ENCODE measurements at regions not wholly inside any gene's neighbourhood (a gene's known extent, or its start where the extent isn't known, plus 50 kb on each side); places are given as distances from the start of the nearest gene placed in this dataset.
"Not testable (repeated sequence)": the region's sequence is repeated elsewhere in the genome, so short reads cannot be mapped to it uniquely, and the experiment has no call there.

GRCh38 chr15:59896663-59897074, 107.4 kb upstream of the FOXB1 start:
- DNase-seq (ENCODE audit: low spot score): no peak

DNA sequence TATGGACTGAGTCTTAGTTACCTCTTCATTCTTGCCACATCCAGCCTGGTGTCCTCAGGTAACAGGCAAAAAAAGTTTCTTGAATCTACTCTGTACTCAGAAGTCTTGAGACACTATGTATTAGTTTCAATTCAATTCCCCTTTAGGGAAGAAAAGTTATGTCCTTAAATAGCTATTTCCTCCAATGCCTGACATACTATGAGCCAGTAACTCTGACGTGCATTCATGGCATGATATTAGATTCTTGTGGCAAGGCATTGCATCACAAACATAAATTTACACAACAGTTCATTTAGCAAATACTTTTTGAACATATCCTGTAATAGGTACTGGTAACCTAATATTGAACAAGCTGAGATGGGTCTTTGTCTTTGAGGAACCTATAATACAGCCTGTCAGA, 109.3 kb upstream of the FOXB1 start:
- DNase-seq (ENCODE audit: low spot score): no peak

DNA sequence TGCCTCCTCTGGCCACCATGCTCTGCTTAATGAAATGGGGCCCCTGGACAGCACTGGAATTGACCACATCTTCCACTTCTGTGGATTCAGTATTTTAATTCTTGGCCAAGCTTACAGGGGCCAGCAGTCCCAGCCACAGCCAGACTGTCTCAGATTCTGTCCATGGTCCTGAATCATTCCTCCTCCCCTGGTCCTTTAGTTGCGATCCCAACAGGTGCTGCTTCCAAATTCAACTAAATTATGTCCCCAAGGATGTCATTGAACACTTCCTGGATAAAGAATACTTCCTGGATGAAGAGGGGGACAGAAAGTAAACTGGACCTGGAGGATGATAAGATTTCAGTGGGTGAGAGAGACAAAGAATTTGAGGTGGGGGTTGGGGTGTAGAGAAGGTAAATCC, 111.1 kb upstream of the FOXB1 start:
- DNase-seq (ENCODE audit: low spot score): no peak

DNA sequence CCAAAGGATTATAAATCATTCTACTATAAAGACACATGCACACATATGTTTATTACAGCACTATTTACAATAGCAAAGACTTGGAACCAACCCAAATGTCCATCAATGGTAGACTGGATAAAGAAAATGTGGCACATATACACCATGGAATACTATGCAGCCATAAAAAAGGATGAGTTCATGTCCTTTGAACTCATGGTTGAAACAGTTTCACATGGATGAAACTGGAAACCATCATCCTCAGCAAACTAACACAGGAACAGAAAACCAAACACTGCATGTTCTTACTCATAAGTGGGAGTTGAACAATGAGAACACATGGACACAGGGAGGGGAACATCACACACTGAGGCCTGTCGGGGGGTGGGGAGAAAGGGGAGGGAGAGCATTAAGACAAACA, 116.2 kb upstream of the FOXB1 start:
- not testable (repeated sequence) for DNase-seq (ENCODE audit: low spot score)

GRCh38 chr15:59887211-59887610, 116.9 kb upstream of the FOXB1 start:
- no peak for DNase-seq (ENCODE audit: low spot score)

DNA sequence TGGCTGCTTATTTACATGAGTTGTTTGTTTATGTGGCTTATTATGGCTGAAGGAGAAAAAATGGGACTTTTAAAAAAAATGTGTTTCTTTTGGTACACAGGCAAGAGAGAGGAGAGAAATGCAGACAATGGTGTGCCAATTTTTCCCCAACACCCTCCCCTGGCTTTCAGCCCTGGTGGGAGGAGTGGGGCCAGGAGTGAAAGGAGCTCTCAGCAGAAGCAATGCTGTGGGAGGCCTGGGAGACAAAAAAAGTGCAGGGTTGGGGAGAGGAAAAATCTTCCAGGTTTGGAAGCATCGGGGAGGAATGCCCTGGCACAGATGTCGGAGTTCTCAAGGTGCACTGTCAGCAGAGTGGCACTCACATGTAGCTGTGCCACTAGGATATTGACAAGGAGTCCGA, 117.7 kb upstream of the FOXB1 start:
- no peak for DNase-seq (ENCODE audit: low spot score)

DNA sequence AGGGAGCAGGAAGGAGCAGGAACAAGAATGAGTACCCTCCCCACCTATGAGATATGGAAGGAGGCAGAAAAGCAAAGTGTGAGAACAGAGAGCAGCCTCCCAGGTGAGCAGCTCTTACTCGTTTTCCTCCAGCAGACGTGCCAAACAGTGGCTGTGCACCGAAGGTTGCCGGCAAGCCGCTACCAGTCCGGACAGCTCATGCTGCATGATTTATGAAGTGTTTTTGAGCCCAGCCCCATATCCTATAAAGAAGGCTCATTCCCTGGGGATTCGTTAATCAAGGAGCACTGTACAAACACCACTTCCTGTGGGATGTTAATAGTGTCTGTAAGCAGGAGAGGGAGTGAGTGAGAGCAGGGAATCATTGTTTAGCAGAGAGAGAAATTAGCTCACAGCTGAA, 118.3 kb upstream of the FOXB1 start:
- no peak for DNase-seq (ENCODE audit: low spot score)

- no peak for DNase-seq (ENCODE audit: low spot score)
These were observed 124.4 kb upstream of the FOXB1 start for GRCh38 chr15:59879506-59880265.

DNA sequence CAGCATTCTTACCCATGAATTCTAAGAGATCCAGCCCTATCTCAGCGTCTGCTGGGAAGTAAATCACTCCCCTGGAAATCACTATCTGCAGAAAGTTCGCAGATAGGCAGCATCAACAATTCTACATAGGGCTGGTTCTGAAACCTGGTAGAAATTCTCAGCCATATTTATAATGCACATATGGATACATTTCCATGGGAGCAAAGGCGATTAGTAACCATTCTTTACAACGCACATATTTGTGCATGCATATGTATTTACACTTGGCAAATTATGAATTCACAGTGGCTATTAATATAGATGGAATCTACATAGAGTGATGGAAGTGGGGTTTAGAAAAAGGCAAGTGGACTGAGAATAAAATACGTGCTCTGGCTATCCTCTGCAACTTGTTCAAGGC, 128.0 kb upstream of the FOXB1 start:
- DNase-seq (ENCODE audit: low spot score): no peak

DNA sequence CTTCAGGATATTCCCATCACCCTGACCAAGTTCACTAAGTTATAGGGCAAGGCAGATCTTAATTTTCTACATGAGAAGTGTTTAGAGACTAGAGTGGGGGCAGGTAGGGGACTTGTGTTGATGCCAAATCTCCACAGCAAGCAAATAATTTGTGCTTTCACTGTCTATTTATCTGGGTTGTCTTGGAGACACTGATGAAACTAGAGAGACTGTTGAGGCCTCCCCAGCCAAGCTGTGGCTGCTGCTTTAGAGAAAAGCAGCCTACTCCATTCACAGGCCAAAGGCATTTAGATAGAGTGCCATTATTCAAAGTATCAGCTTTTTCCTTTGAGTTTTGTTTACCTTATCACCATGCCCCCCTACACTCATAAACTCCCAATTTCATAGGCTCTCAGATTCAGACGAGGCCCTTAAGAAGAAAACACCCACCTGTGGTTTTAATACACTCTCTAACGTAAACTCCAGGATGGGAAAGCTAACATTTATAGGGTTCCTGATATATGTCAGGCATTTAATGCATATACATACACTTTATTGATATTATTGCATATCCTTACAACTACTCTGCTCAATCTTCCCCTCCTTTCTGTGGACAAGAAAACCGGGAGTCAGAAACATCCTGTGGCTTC, 130.4 kb upstream of the FOXB1 start:
- no peak for DNase-seq (ENCODE audit: low spot score)

DNA sequence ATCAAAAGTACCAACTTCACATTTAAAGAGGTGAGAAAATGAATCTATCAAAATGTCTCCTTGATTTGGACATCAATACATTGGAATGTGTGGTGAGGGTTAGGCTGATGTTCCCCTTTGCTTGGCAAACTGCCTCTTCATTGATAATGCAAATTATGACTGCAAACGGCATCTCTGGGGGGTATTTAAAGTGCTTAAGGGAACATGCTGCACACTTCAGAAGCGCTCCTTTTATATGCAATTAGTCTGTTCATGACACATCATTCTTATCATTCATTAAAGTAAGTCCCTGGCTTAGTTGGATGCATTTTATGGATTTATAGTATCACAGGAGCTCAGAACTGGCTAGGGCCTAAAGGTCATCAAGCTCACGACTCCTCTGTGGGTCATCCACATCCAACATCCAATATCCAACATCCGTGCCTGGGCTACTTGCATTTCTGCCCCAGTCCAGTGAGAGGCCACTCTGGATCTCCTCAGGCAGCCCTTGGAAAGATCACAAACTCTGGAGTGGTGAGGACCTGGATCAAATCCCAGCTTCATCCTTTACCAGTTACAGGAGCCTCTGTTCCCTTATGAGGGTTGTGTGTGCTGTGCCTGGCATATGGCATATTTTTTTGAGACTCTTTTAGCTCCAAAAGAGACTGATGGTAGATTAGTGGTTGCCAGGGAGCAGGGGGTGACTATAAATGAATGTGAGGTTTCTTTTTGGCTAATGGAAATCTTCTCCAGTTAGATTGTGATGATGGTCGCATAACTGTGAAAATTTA, 136.8 kb upstream of the FOXB1 start:
- no peak for DNase-seq (ENCODE audit: low spot score)

- DNase-seq (ENCODE audit: low spot score): no peak
These were observed 137.5 kb upstream of the FOXB1 start for GRCh38 chr15:59866642-59867041.

- no peak for DNase-seq (ENCODE audit: low spot score)
These were observed 141.6 kb upstream of the FOXB1 start for GRCh38 chr15:59862191-59863155.

GRCh38 chr15:59847968-59848367, 156.1 kb upstream of the FOXB1 start:
- DNase-seq (ENCODE audit: low spot score): no peak

DNA sequence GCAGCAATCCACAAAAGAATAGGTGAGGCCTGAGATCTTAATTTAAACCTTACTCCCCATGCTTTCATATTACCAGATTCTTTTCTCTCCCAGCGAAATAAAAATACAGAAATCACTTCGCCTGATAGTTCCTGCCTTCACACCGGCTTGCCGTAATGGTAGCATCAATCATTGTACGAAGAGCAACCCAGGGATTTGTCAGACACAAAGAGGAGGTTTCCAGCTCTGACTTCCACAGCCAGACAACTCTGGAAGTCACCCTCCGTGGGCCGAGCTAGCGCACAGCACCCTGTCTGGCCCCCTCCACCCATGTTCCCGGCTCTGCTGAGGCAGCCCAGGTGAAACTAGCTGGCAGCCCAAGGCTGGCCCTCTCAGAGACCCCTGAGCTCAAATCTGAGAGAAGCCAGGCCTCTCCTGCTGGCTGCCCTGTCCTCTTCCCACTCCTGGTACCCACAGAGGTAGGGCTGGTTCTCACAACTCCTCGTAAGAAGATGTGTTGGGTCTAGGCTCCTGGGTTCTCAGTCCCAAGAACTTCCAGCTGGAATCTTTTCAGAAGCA, 156.9 kb upstream of the BNIP2 start:
- DNase-seq (ENCODE audit: low spot score): no peak

DNA sequence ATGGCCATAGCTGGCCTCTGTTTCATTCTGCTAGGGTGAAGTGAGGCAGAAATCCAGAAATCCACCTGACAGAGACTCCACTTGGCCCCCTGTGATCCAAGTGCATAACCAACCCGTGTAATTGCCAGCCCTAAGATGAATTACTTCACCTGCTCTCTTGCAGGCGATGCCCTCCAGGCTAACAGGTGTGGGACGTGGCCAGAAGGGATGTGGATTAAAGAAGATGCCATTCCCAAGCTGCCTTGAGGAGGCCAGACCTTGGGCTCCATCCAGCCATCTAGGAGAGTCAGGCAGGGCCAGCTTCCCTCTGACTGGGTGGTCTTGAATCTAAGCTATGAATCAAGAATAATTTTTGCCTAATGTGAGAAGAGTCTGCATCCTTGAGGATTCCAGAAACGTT, 154.5 kb upstream of the BNIP2 start:
- DNase-seq (ENCODE audit: low spot score): no peak

DNA sequence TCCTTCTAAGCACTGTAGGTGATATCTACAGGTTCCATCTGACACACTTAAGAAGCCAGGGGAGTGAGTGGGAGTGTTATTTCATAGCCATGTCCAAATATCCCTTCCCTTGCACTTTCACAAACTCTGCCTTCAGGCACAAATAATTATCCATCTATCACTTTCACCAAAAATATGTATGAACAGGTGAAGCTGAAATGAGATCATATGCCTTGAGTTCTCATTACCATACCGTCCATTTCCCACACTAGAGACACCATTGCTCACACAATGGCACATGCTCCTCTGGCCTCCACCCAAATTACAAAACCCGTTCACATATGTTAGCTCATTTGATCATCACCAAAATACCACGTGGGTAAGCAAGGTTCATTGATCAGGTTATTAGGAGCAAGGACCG, 151.9 kb upstream of the BNIP2 start:
- no peak for DNase-seq (ENCODE audit: low spot score)

GRCh38 chr15:59839906-59840305, 150.8 kb upstream of the BNIP2 start:
- DNase-seq (ENCODE audit: low spot score): no peak

GRCh38 chr15:59838900-59839299, 149.8 kb upstream of the BNIP2 start:
- DNase-seq (ENCODE audit: low spot score): no peak

- no peak for DNase-seq (ENCODE audit: low spot score)
These were observed 146.7 kb upstream of the BNIP2 start for GRCh38 chr15:59835776-59836175.

DNA sequence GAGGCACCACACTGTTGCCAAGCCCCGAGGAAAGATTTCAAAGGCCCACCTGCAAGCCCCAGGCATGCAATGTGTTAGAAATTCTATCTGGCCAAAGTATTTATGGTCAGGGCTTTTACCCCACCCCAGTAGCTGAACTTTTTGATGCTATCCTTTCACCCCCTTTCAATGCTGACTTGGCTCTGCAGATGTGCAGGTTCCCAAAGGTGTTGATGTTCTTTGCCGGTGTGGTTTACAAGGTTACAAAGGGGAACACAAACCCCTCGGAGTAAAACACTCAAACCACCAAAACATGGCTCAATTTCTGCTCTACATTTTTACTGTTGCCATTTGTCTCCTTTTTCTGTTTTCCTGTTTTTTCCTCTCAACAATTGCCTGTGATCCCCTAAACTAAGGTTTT, 145.4 kb upstream of the BNIP2 start:
- DNase-seq (ENCODE audit: low spot score): no peak

Measured in mucosa of gallbladder (tissue), 1 donor.